Breast epithelium (tissue), 4 donors: ENCODE measurements at regions not wholly inside any gene's neighbourhood (a gene's known extent, or its start where the extent isn't known, plus 50 kb on each side); places are given as distances from the start of the nearest gene placed in this dataset.

Source experiments
- DNase-seq, 2 donors: peaks; one replicate each; pipeline ENCODE4 v3.0.0-alpha.2; 2019; ENCODE audit warnings: low spot score in 2 of 2
- H3K27ac ChIP-seq, 2 donors: fragments of 200-600 bp; sonication (generic) in 1 of 2; one replicate each; pipeline ENCODE4 v1.5.1; 2016 to 2019; ENCODE audit warnings: mild to moderate bottlenecking in 1 of 2
- H3K27me3 ChIP-seq, 2 donors: fragments of 200-600 bp; sonication (generic) in 1 of 2; one replicate each; pipeline versions ENCODE4 v1.5.1 to v1.6.0; 2017 to 2019; ENCODE audit warnings: control low read depth in 1 of 2, mild to moderate bottlenecking in 1 of 2
- H3K36me3 ChIP-seq: fragments of 200-600 bp; one replicate; pipeline ENCODE4 v1.5.1; 2019
- H3K4me1 ChIP-seq, 2 donors: fragments of 200-600 bp; sonication (generic); one replicate each; pipeline ENCODE4 v1.5.1; 2016 to 2019; ENCODE audit warnings: control low read depth in 1 of 2
- H3K4me3 ChIP-seq, 3 donors: fragments of 200-600 bp; sonication (generic); 1 replicate in 2 of 3; 2 replicates in 1 of 3; pipeline ENCODE4 v1.5.1; 2016 to 2019; ENCODE audit warnings: mild to moderate bottlenecking in 3 of 3, moderate library complexity in 2 of 3
- H3K9me3 ChIP-seq, 2 donors: fragments of 200-600 bp; sonication (generic) in 1 of 2; one replicate each; pipeline ENCODE4 v1.5.1; 2016 to 2019; ENCODE audit warnings: control low read depth in 1 of 2
- POLR2A ChIP-seq: fragments of 450-650 bp; IDR thresholded peaks from one replicate; pipeline ENCODE4 v1.6.1; 2016; ENCODE audit warnings: antibody characterized with exemption, mild to moderate bottlenecking, moderate library complexity
- POLR2AphosphoS5 ChIP-seq, 3 donors: sonication (generic); formaldehyde crosslinking; IDR thresholded peaks; one replicate each; pipeline ENCODE4 v1.6.1; 2017; ENCODE audit warnings: antibody characterized with exemption in 3 of 3
- intact Hi-C: fragments of 100-400 bp; cut with DNase I; formaldehyde crosslinking; loops from one replicate; pipeline ENCODE4 v1.15.1; 2023; ENCODE audit warnings: low total_unique reads
- TF ChIP-seq, protein P1 (sequence below), 3 donors: fragments of 450-650 bp; IDR thresholded peaks; one replicate each; pipeline ENCODE4 v1.5.1; 2016 to 2017; ENCODE audit warnings: antibody characterized with exemption in 3 of 3, mild to moderate bottlenecking in 3 of 3, moderate library complexity in 3 of 3

DNA sequence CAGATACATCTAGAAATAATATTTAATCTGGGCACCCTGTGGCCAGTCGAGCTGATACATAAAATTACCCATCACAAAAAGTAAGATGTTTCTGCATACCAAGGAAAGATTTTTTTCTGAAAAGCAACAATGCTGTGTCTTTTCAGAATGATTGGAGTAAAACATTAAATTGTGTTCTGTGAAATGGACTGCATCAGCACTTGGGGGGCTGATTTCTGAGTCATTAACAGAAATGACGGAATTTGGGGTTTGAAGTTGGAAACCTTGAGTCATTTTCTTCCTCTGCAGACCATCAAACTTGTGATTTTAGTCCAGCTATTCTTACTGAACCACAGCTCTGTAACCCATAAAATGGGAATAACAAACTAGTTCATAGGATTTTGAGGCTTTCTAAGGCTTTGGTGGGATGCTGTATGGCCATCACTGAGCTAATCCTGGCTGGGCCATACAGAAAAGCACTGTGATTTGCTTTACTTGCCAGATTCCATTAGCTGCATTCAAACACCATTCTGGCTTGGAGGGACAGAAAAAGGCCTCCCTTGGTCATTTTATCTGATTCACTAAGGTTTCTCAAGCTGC is 739.4 kb upstream of the IGFBP3 start:
- Histone ChIP-seq H3K4me3 (no peak overlapping the region), H3K27me3 (no peaks in the 10 kb centered on the region), H3K9me3 (no peaks in the 10 kb centered on the region), H3K36me3 (no peaks in the 10 kb centered on the region), H3K27ac (no peak overlapping the region), H3K4me1 (no peaks in the 10 kb centered on the region)
- DNase-seq = no peak
- intact Hi-C loops = no loop called here
- TF ChIP-seq POLR2AphosphoS5 (IDR thresholded peaks at IDR 0.05) = no peak
- no peak for TF ChIP-seq POLR2A
- TF ChIP-seq, protein P1, sequence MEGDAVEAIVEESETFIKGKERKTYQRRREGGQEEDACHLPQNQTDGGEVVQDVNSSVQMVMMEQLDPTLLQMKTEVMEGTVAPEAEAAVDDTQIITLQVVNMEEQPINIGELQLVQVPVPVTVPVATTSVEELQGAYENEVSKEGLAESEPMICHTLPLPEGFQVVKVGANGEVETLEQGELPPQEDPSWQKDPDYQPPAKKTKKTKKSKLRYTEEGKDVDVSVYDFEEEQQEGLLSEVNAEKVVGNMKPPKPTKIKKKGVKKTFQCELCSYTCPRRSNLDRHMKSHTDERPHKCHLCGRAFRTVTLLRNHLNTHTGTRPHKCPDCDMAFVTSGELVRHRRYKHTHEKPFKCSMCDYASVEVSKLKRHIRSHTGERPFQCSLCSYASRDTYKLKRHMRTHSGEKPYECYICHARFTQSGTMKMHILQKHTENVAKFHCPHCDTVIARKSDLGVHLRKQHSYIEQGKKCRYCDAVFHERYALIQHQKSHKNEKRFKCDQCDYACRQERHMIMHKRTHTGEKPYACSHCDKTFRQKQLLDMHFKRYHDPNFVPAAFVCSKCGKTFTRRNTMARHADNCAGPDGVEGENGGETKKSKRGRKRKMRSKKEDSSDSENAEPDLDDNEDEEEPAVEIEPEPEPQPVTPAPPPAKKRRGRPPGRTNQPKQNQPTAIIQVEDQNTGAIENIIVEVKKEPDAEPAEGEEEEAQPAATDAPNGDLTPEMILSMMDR (IDR thresholded peaks at IDR 0.05) = no peak

DNA sequence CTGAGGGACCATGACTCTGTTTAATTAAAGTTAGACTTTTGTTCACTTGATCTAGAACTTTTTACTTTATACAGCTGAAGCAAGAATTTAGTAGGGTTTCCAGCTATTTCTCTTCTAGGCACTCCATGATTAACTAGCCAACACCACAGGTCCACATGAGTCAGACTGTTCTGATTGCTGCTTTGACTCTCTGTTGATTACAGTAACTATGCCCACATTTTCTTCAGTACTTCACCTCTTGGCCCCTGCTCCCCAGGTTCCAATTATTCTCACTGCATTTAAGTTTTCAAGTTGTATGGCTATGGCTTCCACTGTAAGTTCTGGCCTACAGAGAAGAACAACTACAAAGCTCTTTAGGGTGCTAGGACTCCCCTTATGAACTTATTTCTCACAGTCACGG is 737.2 kb upstream of the IGFBP3 start:
- H3K27me3 ChIP-seq = no peaks in the 10 kb centered on the region
- no peak overlapping the region for H3K27ac ChIP-seq
- intact Hi-C loops = no loop called here
- no peaks in the 10 kb centered on the region for H3K36me3 ChIP-seq
- DNase-seq = no peak
- TF ChIP-seq, protein P1 (IDR thresholded peaks at IDR 0.05) = no peak
- no peak for TF ChIP-seq POLR2A
- TF ChIP-seq POLR2AphosphoS5 (IDR thresholded peaks at IDR 0.05) = no peak
- no peak overlapping the region for H3K4me3 ChIP-seq
- no peaks in the 10 kb centered on the region for H3K9me3 ChIP-seq
- H3K4me1 ChIP-seq = no peaks in the 10 kb centered on the region

DNA sequence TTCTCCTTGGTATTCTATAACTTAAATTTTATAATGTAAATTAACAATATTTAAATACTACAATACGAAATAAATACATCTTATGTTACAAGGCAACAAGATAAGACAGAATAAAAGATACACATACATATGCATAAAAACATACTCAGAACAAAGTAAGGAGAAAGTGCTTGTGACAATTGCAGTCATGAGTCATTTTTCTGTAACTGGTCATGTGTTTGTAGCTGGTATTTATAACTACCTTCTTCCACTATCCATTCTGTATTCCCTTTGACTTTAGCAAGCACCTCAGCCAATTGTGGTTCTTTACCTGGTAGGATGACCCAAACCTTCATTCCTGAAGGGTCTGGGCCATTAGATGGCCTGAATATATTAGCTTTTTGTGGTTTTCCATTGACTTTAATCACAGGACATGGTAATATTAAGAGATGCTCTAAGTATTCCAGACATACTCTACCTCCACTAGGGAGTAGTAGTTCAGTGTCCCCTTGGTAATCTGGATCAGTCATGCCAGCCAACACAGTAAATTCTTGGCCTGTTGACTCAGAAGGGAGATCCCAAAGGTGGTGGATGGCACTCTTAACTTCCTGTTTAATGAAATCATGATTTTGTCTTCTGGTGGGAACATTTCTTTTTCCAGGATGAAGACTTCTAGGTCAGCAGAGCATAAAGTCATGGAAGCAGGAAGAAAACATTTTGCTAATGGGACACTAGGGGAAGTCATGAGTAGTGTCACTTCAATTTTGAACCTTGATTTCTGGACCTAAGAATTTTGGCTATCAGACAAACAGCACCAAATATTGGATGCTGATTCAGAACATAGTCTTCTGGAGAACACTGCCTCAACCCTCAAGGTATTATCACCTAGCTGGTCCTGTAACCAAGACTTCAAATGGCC is 733.7 kb upstream of the IGFBP3 start:
- Histone ChIP-seq H3K27ac (no peak overlapping the region), H3K9me3 (no peaks in the 10 kb centered on the region), H3K4me1 (no peaks in the 10 kb centered on the region), H3K27me3 (no peaks in the 10 kb centered on the region), H3K36me3 (no peaks in the 10 kb centered on the region), H3K4me3 (no peak overlapping the region)
- no peak for DNase-seq
- intact Hi-C loops = no loop called here
- TF ChIP-seq POLR2AphosphoS5 (IDR thresholded peaks at IDR 0.05) (no peak), POLR2A (no peak)
- TF ChIP-seq, protein P1 (IDR thresholded peaks at IDR 0.05) = no peak

DNA sequence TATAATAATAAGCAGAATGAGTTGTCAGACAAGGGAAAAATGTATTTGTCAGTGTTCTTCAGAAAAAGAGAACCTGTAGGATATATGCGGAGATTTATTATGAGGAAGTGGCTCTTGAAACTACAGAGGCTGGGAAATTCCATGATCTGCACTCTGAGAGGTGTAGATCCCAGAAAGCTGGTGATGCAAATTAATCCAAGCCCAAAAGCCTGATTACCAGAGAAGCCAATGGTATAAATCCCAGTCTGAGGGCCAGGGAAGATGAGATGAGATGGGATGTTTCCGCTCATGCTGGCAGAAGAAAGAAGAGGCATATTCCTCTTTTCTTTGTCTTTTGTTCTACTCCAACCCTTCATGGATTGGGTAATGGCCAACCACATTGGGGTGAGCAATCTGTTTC is 732.8 kb upstream of the IGFBP3 start:
- Histone ChIP-seq H3K9me3 (no peaks in the 10 kb centered on the region), H3K27me3 (no peaks in the 10 kb centered on the region), H3K4me1 (no peaks in the 10 kb centered on the region), H3K36me3 (no peaks in the 10 kb centered on the region), H3K27ac (no peak overlapping the region), H3K4me3 (no peak overlapping the region)
- intact Hi-C loops = no loop called here
- DNase-seq = no peak
- TF ChIP-seq, protein P1 (IDR thresholded peaks at IDR 0.05) = no peak
- TF ChIP-seq POLR2AphosphoS5 (IDR thresholded peaks at IDR 0.05) (no peak), POLR2A (no peak)

DNA sequence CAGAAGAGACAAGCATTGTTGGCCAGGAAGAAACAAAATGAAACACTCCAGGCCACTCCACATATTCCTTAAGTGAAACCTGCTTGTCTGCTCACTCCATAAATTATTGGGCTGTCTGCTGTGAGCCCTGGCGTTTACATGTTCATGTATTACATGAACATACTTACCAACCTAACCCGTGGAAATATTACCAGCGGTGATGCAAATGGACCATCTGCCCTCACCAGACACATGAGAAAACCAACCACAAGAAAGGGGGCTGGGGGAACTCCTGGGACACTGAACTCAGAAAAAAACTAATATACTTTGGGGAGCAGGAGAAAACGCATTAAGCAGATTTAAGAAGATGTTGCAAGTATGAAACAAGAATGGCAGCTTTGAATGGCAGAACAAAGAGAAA is 731.2 kb upstream of the IGFBP3 start:
- intact Hi-C loops = no loop called here
- Histone ChIP-seq H3K4me1 (no peaks in the 10 kb centered on the region), H3K27ac (no peak overlapping the region), H3K4me3 (no peak overlapping the region), H3K9me3 (no peaks in the 10 kb centered on the region), H3K27me3 (no peaks in the 10 kb centered on the region), H3K36me3 (no peaks in the 10 kb centered on the region)
- no peak for TF ChIP-seq POLR2A
- no peak for DNase-seq
